Esophagus squamous epithelium (tissue), 5 donors: ENCODE measurements at regions not wholly inside any gene's neighbourhood (a gene's known extent, or its start where the extent isn't known, plus 50 kb on each side); places are given as distances from the start of the nearest gene placed in this dataset.

ENCODE experiments used
- DNase-seq: peaks from one replicate; lab custom pipeline; 2025; lab: John Stamatoyannopoulos, UW
- H3K27ac ChIP-seq, 4 donors: fragments of 200-600 bp; sonication (generic); one replicate each; pipeline ENCODE4 v1.5.1; 2016 to 2019; ENCODE audit warnings: mild to moderate bottlenecking in 1 of 4
- H3K27me3 ChIP-seq, 4 donors: fragments of 200-600 bp; sonication (generic); 1 replicate in 3 of 4; 2 replicates in 1 of 4; pipeline versions ENCODE4 v1.5.1 to v1.6.0; 2017 to 2021; ENCODE audit warnings: antibody characterized with exemption in 1 of 4
- H3K36me3 ChIP-seq, 3 donors: fragments of 200-600 bp; sonication (generic); one replicate each; pipeline ENCODE4 v1.5.1; 2016 to 2019
- H3K4me1 ChIP-seq, 3 donors: fragments of 200-600 bp; sonication (generic); one replicate each; pipeline ENCODE4 v1.5.1; 2017 to 2019
- H3K4me3 ChIP-seq, 4 donors: fragments of 200-600 bp; sonication (generic); 1 replicate in 3 of 4; 2 replicates in 1 of 4; pipeline ENCODE4 v1.5.1; 2016 to 2019; ENCODE audit warnings: mild to moderate bottlenecking in 2 of 4, moderate library complexity in 1 of 4
- H3K9me3 ChIP-seq, 3 donors: fragments of 200-600 bp; sonication (generic); one replicate each; pipeline ENCODE4 v1.5.1; 2016 to 2019
- POLR2A ChIP-seq, 4 donors: fragments of 450-650 bp; IDR thresholded peaks; one replicate each; pipeline ENCODE4 v1.6.1; 2017; ENCODE audit warnings: antibody characterized with exemption in 4 of 4, mild to moderate bottlenecking in 4 of 4, moderate library complexity in 3 of 4
- WGBS, 2 donors: methylation state at CpG; one replicate each; pipeline ENCODE4 v1.1.5; 2018; 5-methylcytosine and 5-hydroxymethylcytosine counted together
- intact Hi-C: fragments of 100-400 bp; cut with DNase I; formaldehyde crosslinking; loops from one replicate; pipeline ENCODE4 v1.15.0; 2022
- TF ChIP-seq, protein P1 (sequence below), 6 experiments: fragments of 450-650 bp in 4 of 6; fragments of 200-600 bp in 2 of 6; sonication (generic) in 2 of 6; IDR thresholded peaks; one replicate each; pipeline ENCODE4 v1.5.1; 2016 to 2019; ENCODE audit warnings: antibody characterized with exemption in 6 of 6, mild to moderate bottlenecking in 4 of 6, moderate library complexity in 4 of 6
- donor health status: DM: yes; HTN: yes; CAD: no.

- H3K27ac ChIP-seq: no peak overlapping the region
- no peaks in the 10 kb centered on the region for H3K9me3 ChIP-seq
- H3K4me1 ChIP-seq: no peaks in the 10 kb centered on the region
- H3K4me3 ChIP-seq: no peak overlapping the region
- no peak for DNase-seq
- intact Hi-C loops: no loop called here
- TF ChIP-seq POLR2A (IDR thresholded peaks at IDR 0.05): no peak
- TF ChIP-seq, protein P1, sequence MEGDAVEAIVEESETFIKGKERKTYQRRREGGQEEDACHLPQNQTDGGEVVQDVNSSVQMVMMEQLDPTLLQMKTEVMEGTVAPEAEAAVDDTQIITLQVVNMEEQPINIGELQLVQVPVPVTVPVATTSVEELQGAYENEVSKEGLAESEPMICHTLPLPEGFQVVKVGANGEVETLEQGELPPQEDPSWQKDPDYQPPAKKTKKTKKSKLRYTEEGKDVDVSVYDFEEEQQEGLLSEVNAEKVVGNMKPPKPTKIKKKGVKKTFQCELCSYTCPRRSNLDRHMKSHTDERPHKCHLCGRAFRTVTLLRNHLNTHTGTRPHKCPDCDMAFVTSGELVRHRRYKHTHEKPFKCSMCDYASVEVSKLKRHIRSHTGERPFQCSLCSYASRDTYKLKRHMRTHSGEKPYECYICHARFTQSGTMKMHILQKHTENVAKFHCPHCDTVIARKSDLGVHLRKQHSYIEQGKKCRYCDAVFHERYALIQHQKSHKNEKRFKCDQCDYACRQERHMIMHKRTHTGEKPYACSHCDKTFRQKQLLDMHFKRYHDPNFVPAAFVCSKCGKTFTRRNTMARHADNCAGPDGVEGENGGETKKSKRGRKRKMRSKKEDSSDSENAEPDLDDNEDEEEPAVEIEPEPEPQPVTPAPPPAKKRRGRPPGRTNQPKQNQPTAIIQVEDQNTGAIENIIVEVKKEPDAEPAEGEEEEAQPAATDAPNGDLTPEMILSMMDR (IDR thresholded peaks at IDR 0.05): no peak
- no peaks in the 10 kb centered on the region for H3K27me3 ChIP-seq
- no peaks in the 10 kb centered on the region for H3K36me3 ChIP-seq
Measured at GRCh38 chr2:105683011-105683492, 61.7 kb upstream of the NCK2 start.

- intact Hi-C loops: no loop called here
- 80 to 81% methylated on average over 5 to 6 of the region's 6 CpGs for WGBS, 2 donors
- DNase-seq: no peak
- H3K27ac ChIP-seq: no peak overlapping the region
- TF ChIP-seq, protein P1 (IDR thresholded peaks at IDR 0.05): no peak
- no peak for TF ChIP-seq POLR2A (IDR thresholded peaks at IDR 0.05)
- no peaks in the 10 kb centered on the region for H3K4me1 ChIP-seq
- no peaks in the 10 kb centered on the region for H3K36me3 ChIP-seq
- H3K27me3 ChIP-seq: no peaks in the 10 kb centered on the region
- H3K4me3 ChIP-seq: no peak overlapping the region
- no peaks in the 10 kb centered on the region for H3K9me3 ChIP-seq
Measured at GRCh38 chr2:105682401-105682800, 62.3 kb upstream of the NCK2 start.

- Histone ChIP-seq H3K27me3 (no peaks in the 10 kb centered on the region), H3K36me3 (no peaks in the 10 kb centered on the region), H3K4me1 (no peaks in the 10 kb centered on the region), H3K4me3 (no peak overlapping the region), H3K9me3 (no peaks in the 10 kb centered on the region), H3K27ac (no peak overlapping the region)
- intact Hi-C loops: no loop called here
- WGBS, 2 donors: 86 to 96% methylated on average over 2 of the region's 2 CpGs
- DNase-seq: no peak
- TF ChIP-seq, protein P1 (IDR thresholded peaks at IDR 0.05): no peak
- no peak for TF ChIP-seq POLR2A (IDR thresholded peaks at IDR 0.05)
Measured at GRCh38 chr2:105681927-105682326, 62.8 kb upstream of the NCK2 start.

- no peak for TF ChIP-seq POLR2A (IDR thresholded peaks at IDR 0.05)
- TF ChIP-seq, protein P1 (IDR thresholded peaks at IDR 0.05): no peak
Measured at GRCh38 chr2:105680357-105680756, 64.4 kb upstream of the NCK2 start.

DNA sequence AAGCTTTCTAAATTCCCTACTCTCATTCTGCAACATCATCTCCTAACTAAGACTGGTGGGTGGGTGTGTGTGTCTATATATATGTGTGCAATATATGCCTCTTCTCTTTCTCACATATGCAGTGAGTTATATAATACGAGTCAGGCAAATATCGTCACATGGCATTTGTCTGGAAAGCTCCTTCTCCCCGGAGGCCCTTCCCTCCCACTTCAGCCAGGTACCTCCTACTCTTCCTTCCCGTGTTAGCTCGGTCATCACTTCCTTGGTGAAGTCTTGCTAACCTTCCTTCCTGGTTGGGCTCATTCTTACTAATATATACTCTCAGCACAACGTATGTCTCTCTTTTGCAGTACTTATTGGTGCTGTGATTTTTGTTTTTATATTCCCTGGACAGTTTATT, 66.4 kb upstream of the NCK2 start:
- Histone ChIP-seq H3K27me3 (no peaks in the 10 kb centered on the region), H3K4me1 (peaks cover 0 to 7% (median 0%) of the 10 kb centered on the region in 3 donors), H3K36me3 (no peaks in the 10 kb centered on the region), H3K27ac (no peak overlapping the region), H3K4me3 (no peak overlapping the region), H3K9me3 (no peaks in the 10 kb centered on the region)
- no peak for DNase-seq
- TF ChIP-seq, protein P1 (IDR thresholded peaks at IDR 0.05): no peak
- no peak for TF ChIP-seq POLR2A (IDR thresholded peaks at IDR 0.05)
- intact Hi-C loops: no loop called here
- WGBS, 2 donors: 53 to 66% methylated on average over 6 of the region's 6 CpGs

More at GRCh38 chr2:105680357-105680756, 64.4 kb upstream of the NCK2 start:
- no peak overlapping the region for H3K27ac ChIP-seq
- H3K9me3 ChIP-seq: no peaks in the 10 kb centered on the region
- H3K4me1 ChIP-seq: no peaks in the 10 kb centered on the region
- no peak overlapping the region for H3K4me3 ChIP-seq
- 86 to 90% methylated on average over 7 of the region's 7 CpGs for WGBS, 2 donors
- H3K36me3 ChIP-seq: no peaks in the 10 kb centered on the region
- no peaks in the 10 kb centered on the region for H3K27me3 ChIP-seq
- intact Hi-C loops: no loop called here
- no peak for DNase-seq
